Fibroblast of skin of left quadriceps (primary cell): ENCODE measurements at regions not wholly inside any gene's neighbourhood (a gene's known extent, or its start where the extent isn't known, plus 50 kb on each side); places are given as distances from the start of the nearest gene placed in this dataset.
"Not testable (repeated sequence)": the region's sequence is repeated elsewhere in the genome, so short reads cannot be mapped to it uniquely, and the experiment has no call there.

Experiments used
- DNase-seq, 2 experiments: peaks; one replicate each; pipeline ENCODE4 v3.0.0-alpha.2; 2013; ENCODE audit warnings: low read depth in 2 of 2

- no peak for DNase-seq
These were observed 406.2 kb downstream of the NUP35 start for GRCh38 chr2:183530333-183530901.

GRCh38 chr2:183532514-183532913 is 408.3 kb downstream of the NUP35 start:
- DNase-seq = no peak

- DNase-seq = no peak
These were observed 408.8 kb downstream of the NUP35 start for GRCh38 chr2:183533021-183533420.

GRCh38 chr2:183536290-183536689 is 412.0 kb downstream of the NUP35 start:
- no peak for DNase-seq

- DNase-seq = no peak
These were observed 412.5 kb downstream of the NUP35 start for GRCh38 chr2:183536714-183537113.

- no peak for DNase-seq
These were observed 417.5 kb downstream of the NUP35 start for GRCh38 chr2:183541766-183542165.

- no peak for DNase-seq
These were observed 418.4 kb downstream of the NUP35 start for GRCh38 chr2:183542606-183543005.

- DNase-seq = no peak
These were observed 419.0 kb downstream of the NUP35 start for GRCh38 chr2:183543222-183543621.

GRCh38 chr2:183543731-183544130 is 419.5 kb downstream of the NUP35 start:
- no peak for DNase-seq

- DNase-seq = not testable (repeated sequence)
These were observed 422.5 kb downstream of the NUP35 start for GRCh38 chr2:183546560-183547350.

- DNase-seq = no peak
These were observed 428.5 kb downstream of the NUP35 start for GRCh38 chr2:183552716-183553115.

- no peak for DNase-seq
These were observed 440.5 kb downstream of the NUP35 start for GRCh38 chr2:183564726-183565125.

GRCh38 chr2:183575481-183575880 is 451.2 kb downstream of the NUP35 start:
- DNase-seq = no peak

- DNase-seq = no peak
These were observed 455.4 kb downstream of the NUP35 start for GRCh38 chr2:183579686-183580085.

GRCh38 chr2:183592271-183592670 is 468.0 kb downstream of the NUP35 start:
- no peak for DNase-seq

- DNase-seq = no peak
These were observed 469.9 kb downstream of the NUP35 start for GRCh38 chr2:183594150-183594549.

GRCh38 chr2:183597841-183598240 is 473.6 kb downstream of the NUP35 start:
- no peak for DNase-seq

- no peak for DNase-seq
These were observed 479.8 kb downstream of the NUP35 start for GRCh38 chr2:183604065-183604464.

GRCh38 chr2:183605440-183605839 is 481.2 kb downstream of the NUP35 start:
- no peak for DNase-seq

- DNase-seq = no peak
These were observed 481.9 kb downstream of the NUP35 start for GRCh38 chr2:183606022-183606717.

GRCh38 chr2:183606718-183607085 is 482.5 kb downstream of the NUP35 start:
- DNase-seq = no peak

GRCh38 chr2:183607995-183608394 is 483.8 kb downstream of the NUP35 start:
- no peak for DNase-seq

GRCh38 chr2:183608747-183609146 is 484.5 kb downstream of the NUP35 start:
- DNase-seq = no peak
